Neuronal stem cell (in vitro differentiated cells): ENCODE measurements at regions not wholly inside any gene's neighbourhood (a gene's known extent, or its start where the extent isn't known, plus 50 kb on each side); places are given as distances from the start of the nearest gene placed in this dataset.

Source experiments
- DNase-seq: peaks from one replicate; pipeline ENCODE4 v3.0.0-alpha.2; 2013; ENCODE audit warnings: low spot score
- H2AFZ ChIP-seq: one replicate; pipeline ENCODE4 v1.6.1; 2013; ENCODE audit warnings: mild to moderate bottlenecking, low read length, inconsistent platforms
- H2AK5ac ChIP-seq: 2 replicates; pipeline ENCODE4 v1.6.1; 2013; ENCODE audit warnings: low read depth, mild to moderate bottlenecking, inconsistent platforms, low read length, moderate library complexity, mixed read lengths
- H2BK120ac ChIP-seq: 2 replicates; pipeline ENCODE4 v1.6.1; 2013; ENCODE audit warnings: low read depth, mild to moderate bottlenecking, inconsistent platforms, low read length, moderate library complexity, mixed read lengths
- H2BK12ac ChIP-seq: one replicate; pipeline ENCODE4 v1.6.1; 2013; ENCODE audit warnings: low read length, inconsistent platforms
- H2BK15ac ChIP-seq: 2 replicates; pipeline ENCODE4 v1.6.1; 2013; ENCODE audit warnings: mild to moderate bottlenecking, low read length, inconsistent platforms, mixed read lengths
- H2BK5ac ChIP-seq: one replicate; pipeline ENCODE4 v1.6.1; 2013; ENCODE audit warnings: inconsistent platforms, mild to moderate bottlenecking, low read length, moderate library complexity
- H3K14ac ChIP-seq: one replicate; pipeline ENCODE4 v1.6.1; 2013; ENCODE audit warnings: low read length, inconsistent platforms
- H3K18ac ChIP-seq: 2 replicates; pipeline ENCODE4 v1.6.1; 2013; ENCODE audit warnings: low read length, inconsistent platforms
- H3K23ac ChIP-seq: 2 replicates; pipeline ENCODE4 v1.6.1; 2013; ENCODE audit warnings: low read depth, mild to moderate bottlenecking, mixed read lengths, low read length, inconsistent platforms; ENCODE audit not compliant: poor library complexity
- H3K27ac ChIP-seq: replicated peaks from 3 replicates; pipeline ENCODE4 v1.5.1; 2013; ENCODE audit warnings: low read length, inconsistent platforms
- H3K27me3 ChIP-seq, 3 experiments: 2 replicates each; pipeline ENCODE4 v1.6.1; 2013; ENCODE audit warnings: low read length in 3 of 3, mild to moderate bottlenecking in 2 of 3, inconsistent platforms in 1 of 3, low read depth in 1 of 3, mixed read lengths in 1 of 3, moderate library complexity in 1 of 3; ENCODE audit not compliant: control insufficient read depth in 3 of 3, insufficient read depth in 3 of 3
- H3K36me3 ChIP-seq, 2 donors: replicated peaks in 1 of 2; 2 replicates each; pipeline ENCODE4 v1.6.1; 2013; ENCODE audit warnings: low read length in 2 of 2; ENCODE audit not compliant: control insufficient read depth in 2 of 2, insufficient read depth in 2 of 2
- H3K4ac ChIP-seq: 2 replicates; pipeline ENCODE4 v1.6.1; 2013; ENCODE audit warnings: inconsistent platforms, mild to moderate bottlenecking, low read length, moderate library complexity
- H3K4me1 ChIP-seq, 2 donors: 1 replicate in 1 of 2; 2 replicates in 1 of 2; pipeline ENCODE4 v1.6.1; 2013; ENCODE audit warnings: low read length in 2 of 2, low read depth in 1 of 2; ENCODE audit not compliant: control insufficient read depth in 2 of 2, insufficient read depth in 1 of 2
- H3K4me2 ChIP-seq: one replicate; pipeline ENCODE4 v1.6.1; 2013; ENCODE audit warnings: mild to moderate bottlenecking, low read length, inconsistent platforms; ENCODE audit not compliant: insufficient read depth, poor library complexity, severe bottlenecking
- H3K4me3 ChIP-seq, 2 donors: 2 replicates each; pipeline ENCODE4 v1.5.1; 2013; ENCODE audit warnings: low read length in 2 of 2, mild to moderate bottlenecking in 2 of 2, inconsistent platforms in 1 of 2, moderate library complexity in 1 of 2
- H3K79me1 ChIP-seq: one replicate; pipeline ENCODE4 v1.6.1; 2013; ENCODE audit warnings: low read depth, mild to moderate bottlenecking, inconsistent platforms, low read length, moderate library complexity
- H3K9ac ChIP-seq: one replicate; pipeline ENCODE4 v1.6.1; 2013; ENCODE audit warnings: mild to moderate bottlenecking, low read depth, low read length, inconsistent platforms; ENCODE audit not compliant: poor library complexity
- H3K9me3 ChIP-seq, 2 donors: replicated peaks in 1 of 2; 2 replicates each; pipeline versions ENCODE3 to v1.6.1; 2013; ENCODE audit warnings: low read length in 2 of 2, mild to moderate bottlenecking in 2 of 2, inconsistent platforms in 1 of 2, low read depth in 1 of 2, mixed read lengths in 1 of 2, moderate library complexity in 1 of 2; ENCODE audit not compliant: control insufficient read depth in 2 of 2, insufficient read depth in 1 of 2
- H4K8ac ChIP-seq: one replicate; pipeline ENCODE4 v1.6.1; 2013; ENCODE audit warnings: low read depth, mild to moderate bottlenecking, inconsistent platforms, low read length, moderate library complexity
- H4K91ac ChIP-seq: one replicate; pipeline ENCODE4 v1.6.1; 2013; ENCODE audit warnings: low read length, low read depth, mild to moderate bottlenecking, inconsistent platforms; ENCODE audit not compliant: poor library complexity
- WGBS, 2 donors: extraction: QIAGEN DNeasy Blood & Tissue Kit; methylation state at CpG; one replicate each; pipeline ENCODE4 v1.1.7; 2013; ENCODE audit warnings: missing lambda C conversion rate in 2 of 2, mixed read lengths in 1 of 2; ENCODE audit not compliant: insufficient read length in 2 of 2, insufficient replicate concordance in 1 of 2; ENCODE audit errors: extremely low coverage in 2 of 2; 5-methylcytosine and 5-hydroxymethylcytosine counted together

- Histone ChIP-seq H2BK120ac (no peak overlapping the region), H4K8ac (no peak overlapping the region), H3K36me3 (no peaks in the 10 kb centered on the region), H2BK12ac (no peak overlapping the region), H2AFZ (no peak overlapping the region), H4K91ac (no peak overlapping the region), H3K9me3 (no peaks in the 10 kb centered on the region), H3K4me2 (no peak overlapping the region), H3K23ac (no peak overlapping the region), H3K27me3 (no peaks in the 10 kb centered on the region), H3K4me1 (no peaks in the 10 kb centered on the region), H3K27ac (no peak overlapping the region), H3K79me1 (no peaks in the 10 kb centered on the region), H3K4ac (no peak overlapping the region), H2BK5ac (no peak overlapping the region), H2BK15ac (no peak overlapping the region), H3K14ac (no peak overlapping the region), H2AK5ac (no peak overlapping the region), H3K4me3 (no peak overlapping the region), H3K18ac (no peak overlapping the region), H3K9ac (no peak overlapping the region)
- no CpG with 5 or more reads among the region's 5 CpGs for WGBS, 2 donors
- no peak for DNase-seq
Observed at GRCh38 chr5:153079396-153079795, 411.1 kb upstream of the GRIA1 start.

GRCh38 chr5:153080940-153081339, 409.5 kb upstream of the GRIA1 start:
- WGBS, 2 donors, result no CpG with 5 or more reads among the region's 6 CpGs
- no peak overlapping the region for H4K91ac ChIP-seq
- peaks cover 0 to 3% of the 10 kb centered on the region in 2 donors for H3K4me1 ChIP-seq
- H3K27ac ChIP-seq, result no peak overlapping the region
- no peaks in the 10 kb centered on the region for H3K36me3 ChIP-seq
- no peak overlapping the region for H3K4ac ChIP-seq
- no peak overlapping the region for H3K23ac ChIP-seq
- H3K4me2 ChIP-seq, result no peak overlapping the region
- H3K27me3 ChIP-seq, result no peaks in the 10 kb centered on the region
- no peak for DNase-seq
- no peak overlapping the region for H2BK12ac ChIP-seq
- H2BK120ac ChIP-seq, result no peak overlapping the region
- H3K79me1 ChIP-seq, result no peaks in the 10 kb centered on the region
- no peak overlapping the region for H4K8ac ChIP-seq
- H2AFZ ChIP-seq, result no peak overlapping the region
- no peak overlapping the region for H2BK15ac ChIP-seq
- no peak overlapping the region for H2BK5ac ChIP-seq
- no peak overlapping the region for H3K14ac ChIP-seq
- H3K18ac ChIP-seq, result no peak overlapping the region
- no peaks in the 10 kb centered on the region for H3K9me3 ChIP-seq
- no peak overlapping the region for H2AK5ac ChIP-seq
- no peak overlapping the region for H3K9ac ChIP-seq
- H3K4me3 ChIP-seq, result no peak overlapping the region

GRCh38 chr5:153081385-153081784, 409.1 kb upstream of the GRIA1 start:
- H2AK5ac ChIP-seq, result no peak overlapping the region
- H3K4me1 ChIP-seq, result peaks cover 0 to 3% of the 10 kb centered on the region in 2 donors
- no peak overlapping the region for H3K27ac ChIP-seq
- no peaks in the 10 kb centered on the region for H3K27me3 ChIP-seq
- H3K79me1 ChIP-seq, result no peaks in the 10 kb centered on the region
- no peak overlapping the region for H3K14ac ChIP-seq
- WGBS, 2 donors, result no CpG with 5 or more reads among the region's 4 CpGs
- no peak overlapping the region for H4K8ac ChIP-seq
- no peak overlapping the region for H4K91ac ChIP-seq
- no peaks in the 10 kb centered on the region for H3K9me3 ChIP-seq
- H2BK5ac ChIP-seq, result no peak overlapping the region
- no peak overlapping the region for H2BK12ac ChIP-seq
- H3K4me3 ChIP-seq, result no peak overlapping the region
- no peak overlapping the region for H3K18ac ChIP-seq
- DNase-seq, result no peak
- H2BK15ac ChIP-seq, result no peak overlapping the region
- H3K4ac ChIP-seq, result no peak overlapping the region
- H2BK120ac ChIP-seq, result no peak overlapping the region
- no peak overlapping the region for H2AFZ ChIP-seq
- H3K36me3 ChIP-seq, result no peaks in the 10 kb centered on the region
- no peak overlapping the region for H3K23ac ChIP-seq
- no peak overlapping the region for H3K4me2 ChIP-seq
- no peak overlapping the region for H3K9ac ChIP-seq

GRCh38 chr5:153084511-153084910, 406.0 kb upstream of the GRIA1 start:
- no peak overlapping the region for H2BK12ac ChIP-seq
- H3K4ac ChIP-seq, result no peak overlapping the region
- no peaks in the 10 kb centered on the region for H3K79me1 ChIP-seq
- H2BK5ac ChIP-seq, result no peak overlapping the region
- H3K27me3 ChIP-seq, result no peaks in the 10 kb centered on the region
- no peak overlapping the region for H3K23ac ChIP-seq
- H3K14ac ChIP-seq, result no peak overlapping the region
- no peak overlapping the region for H3K4me2 ChIP-seq
- peaks cover 0 to 4% of the 10 kb centered on the region in 2 donors for H3K4me1 ChIP-seq
- no peak overlapping the region for H3K27ac ChIP-seq
- no CpG with 5 or more reads among the region's 3 CpGs for WGBS, 2 donors
- DNase-seq, result no peak
- H2BK120ac ChIP-seq, result no peak overlapping the region
- no peak overlapping the region for H3K9ac ChIP-seq
- no peak overlapping the region for H3K18ac ChIP-seq
- H2AK5ac ChIP-seq, result no peak overlapping the region
- H4K91ac ChIP-seq, result no peak overlapping the region
- no peaks in the 10 kb centered on the region for H3K9me3 ChIP-seq
- H3K36me3 ChIP-seq, result no peaks in the 10 kb centered on the region
- H2AFZ ChIP-seq, result no peak overlapping the region
- no peak overlapping the region for H2BK15ac ChIP-seq
- no peak overlapping the region for H3K4me3 ChIP-seq
- no peak overlapping the region for H4K8ac ChIP-seq
